RCC 7860 (cell line): ENCODE measurements at regions not wholly inside any gene's neighbourhood (a gene's known extent, or its start where the extent isn't known, plus 50 kb on each side); places are given as distances from the start of the nearest gene placed in this dataset.

ENCODE experiments used
- DNase-seq: peaks from one replicate; pipeline ENCODE4 v3.0.0-alpha.2; 2015; ENCODE audit warnings: low spot score
- FAIRE-seq: peaks from 2 replicates; lab custom pipeline; 2012; peaks lifted over from hg19 to GRCh38; lab: Jason Lieb, UNC

GRCh38 chr13:84917252-84917878 lies 881.9 kb downstream of the SLITRK6 start:
- FAIRE-seq (peak; percentile 82), DNase-seq (peak; percentile 21)

- FAIRE-seq (no peak), DNase-seq (no peak)
These were observed 886.5 kb downstream of the SLITRK6 start for GRCh38 chr13:84912720-84913119.

DNA sequence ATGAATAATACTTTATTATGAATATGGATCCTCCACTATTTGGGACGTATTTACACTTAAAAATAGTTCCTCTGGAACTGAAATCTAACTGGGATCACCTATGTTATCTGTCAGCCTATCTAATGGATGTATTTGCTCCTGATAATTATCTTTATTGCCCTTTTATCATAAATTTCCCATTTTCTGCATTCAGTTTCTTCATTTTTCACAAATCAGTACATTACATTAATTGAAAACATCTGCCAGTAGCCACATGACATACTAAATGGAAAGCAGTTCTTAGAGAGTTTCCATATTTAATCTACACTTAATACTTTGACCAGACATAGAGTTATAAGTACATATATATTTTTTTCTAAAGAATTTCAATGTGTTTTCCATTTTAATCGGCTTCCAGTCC lies 888.8 kb downstream of the SLITRK6 start:
- DNase-seq = no peak
- FAIRE-seq = no peak

GRCh38 chr13:84903391-84903790 lies 895.8 kb downstream of the SLITRK6 start:
- DNase-seq (no peak), FAIRE-seq (no peak)

- no peak for FAIRE-seq
These were observed 897.0 kb downstream of the SLITRK6 start for GRCh38 chr13:84902243-84902642.

GRCh38 chr13:84896128-84896527 lies 903.1 kb downstream of the SLITRK6 start:
- DNase-seq = peak; percentile 19
- peak; percentile 51 for FAIRE-seq

More at GRCh38 chr13:84902243-84902642, 897.0 kb downstream of the SLITRK6 start:
- no peak for DNase-seq

DNA sequence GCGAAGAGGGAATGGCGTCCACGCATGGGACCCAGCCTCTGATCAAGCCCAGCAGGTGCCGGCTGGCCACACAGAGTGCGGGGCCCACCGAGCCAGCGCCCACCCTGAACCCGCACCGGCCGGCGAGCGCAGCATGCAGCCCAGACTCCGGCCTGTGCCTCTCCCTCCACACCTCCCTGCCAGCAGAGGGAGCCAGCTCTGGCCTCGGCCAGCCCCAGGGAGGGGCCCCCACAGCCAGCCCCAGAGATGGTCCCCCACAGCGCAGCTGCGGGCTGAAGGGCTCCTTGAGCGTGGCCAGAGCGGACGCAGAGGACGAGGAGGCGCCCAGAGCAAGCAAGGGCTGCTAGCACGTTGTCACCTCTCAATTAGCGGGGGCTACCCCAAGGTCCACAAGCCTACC lies 904.5 kb downstream of the SLITRK6 start:
- DNase-seq = no peak
- FAIRE-seq = no peak

DNA sequence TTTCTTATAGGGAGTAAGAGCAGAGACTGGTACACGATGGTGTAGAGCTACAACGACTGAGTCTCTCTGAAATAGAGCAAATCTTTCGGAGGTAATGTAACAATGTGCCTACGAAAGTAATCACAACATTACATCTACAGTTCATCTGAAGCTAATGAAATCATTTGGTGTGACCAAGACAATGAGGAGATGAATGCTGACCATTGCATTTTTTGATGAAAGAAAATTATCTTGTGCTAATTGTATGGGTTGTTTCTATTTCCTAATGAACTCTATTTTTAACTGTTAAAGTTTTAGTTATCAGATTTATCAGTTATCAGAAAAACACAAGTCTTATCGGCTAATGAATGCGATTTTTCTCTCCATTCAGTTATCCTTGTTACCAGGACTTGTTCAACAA lies 913.4 kb downstream of the SLITRK6 start:
- FAIRE-seq = no peak
- no peak for DNase-seq

GRCh38 chr13:84873951-84874350 lies 925.3 kb downstream of the SLITRK6 start:
- DNase-seq (no peak), FAIRE-seq (no peak)

GRCh38 chr13:84870190-84870589 lies 929.0 kb downstream of the SLITRK6 start:
- no peak for FAIRE-seq
- no peak for DNase-seq

GRCh38 chr13:84867246-84867645 lies 932.0 kb downstream of the SLITRK6 start:
- no peak for DNase-seq

GRCh38 chr13:84865783-84866221 lies 933.4 kb downstream of the SLITRK6 start:
- DNase-seq (no peak), FAIRE-seq (no peak)

More at GRCh38 chr13:84867246-84867645, 932.0 kb downstream of the SLITRK6 start:
- FAIRE-seq = no peak

GRCh38 chr13:84864341-84864740 lies 934.9 kb downstream of the SLITRK6 start:
- DNase-seq (no peak), FAIRE-seq (no peak)

DNA sequence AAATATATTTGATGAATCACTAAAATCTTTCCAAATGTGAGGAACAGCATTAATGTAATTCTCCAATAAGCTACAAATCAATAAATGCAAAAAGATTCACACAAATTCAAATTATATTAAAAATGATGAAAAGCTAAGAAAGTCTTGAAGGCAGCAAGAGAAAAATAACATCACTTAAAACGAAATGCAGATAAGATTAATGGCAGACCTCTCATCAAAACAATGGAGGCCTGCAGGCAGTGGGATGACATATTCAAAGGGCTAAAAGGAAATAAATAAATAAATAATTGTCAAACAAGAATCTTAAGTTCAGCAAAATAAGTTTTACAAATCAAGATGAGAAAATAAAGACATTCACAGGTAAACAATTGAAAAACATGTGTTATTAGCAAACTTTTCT lies 952.1 kb downstream of the SLITRK6 start:
- FAIRE-seq (no peak), DNase-seq (no peak)

- no peak for DNase-seq
- FAIRE-seq = no peak
These were observed 953.2 kb downstream of the SLITRK6 start for GRCh38 chr13:84845907-84846619.

DNA sequence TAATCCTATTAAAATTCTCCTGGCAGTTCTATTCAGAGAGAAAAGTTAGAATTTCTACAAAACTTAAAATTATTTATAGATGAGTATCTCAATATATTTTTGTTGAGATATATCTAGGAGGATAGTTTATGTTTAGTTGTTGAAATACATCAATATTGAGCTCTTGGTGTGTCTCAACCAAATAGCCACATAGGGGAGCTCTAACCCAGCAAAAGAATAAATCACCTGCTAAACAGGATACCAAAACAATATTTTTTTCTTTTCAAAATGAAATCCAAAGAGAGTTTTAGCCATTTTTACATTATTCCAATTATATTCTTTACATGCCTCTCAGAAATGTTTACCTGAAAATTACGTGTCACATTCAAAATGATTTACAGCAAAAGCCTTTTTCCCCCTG lies 954.7 kb downstream of the SLITRK6 start:
- no peak for DNase-seq
- FAIRE-seq = no peak

GRCh38 chr13:84843368-84843767 lies 955.9 kb downstream of the SLITRK6 start:
- DNase-seq = no peak
- FAIRE-seq = no peak

DNA sequence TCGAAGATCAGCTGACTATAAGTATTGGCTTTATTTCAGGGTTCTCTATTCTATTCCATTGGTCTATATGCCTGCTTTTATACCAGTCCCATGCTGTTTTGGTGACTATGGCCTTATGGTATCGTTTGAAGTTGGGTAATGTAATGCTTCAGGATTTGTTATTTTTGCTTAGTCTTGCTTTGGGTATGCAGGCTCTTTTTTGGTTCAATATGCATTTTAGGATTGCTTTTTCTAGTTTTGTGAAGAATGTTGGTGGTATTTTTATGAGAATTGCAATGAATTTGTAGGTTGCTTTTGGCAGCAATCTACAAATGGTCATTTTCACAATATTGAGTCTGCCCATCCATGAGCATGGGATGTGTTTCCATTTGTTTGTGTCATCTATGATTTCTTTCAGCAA lies 951.9 kb upstream of the SLITRK1 start:
- FAIRE-seq = no peak
- DNase-seq = no peak

- FAIRE-seq (no peak), DNase-seq (no peak)
These were observed 949.7 kb upstream of the SLITRK1 start for GRCh38 chr13:84831666-84832657.

- FAIRE-seq = no peak
- DNase-seq = no peak
These were observed 941.3 kb upstream of the SLITRK1 start for GRCh38 chr13:84823528-84823927.

GRCh38 chr13:84821261-84821660 lies 939.0 kb upstream of the SLITRK1 start:
- DNase-seq (no peak), FAIRE-seq (no peak)
